ENCODE measurements at regions not wholly inside any gene's neighbourhood (a gene's known extent, or its start where the extent isn't known, plus 50 kb on each side); places are given as distances from the start of the nearest gene placed in this dataset.

DNA sequence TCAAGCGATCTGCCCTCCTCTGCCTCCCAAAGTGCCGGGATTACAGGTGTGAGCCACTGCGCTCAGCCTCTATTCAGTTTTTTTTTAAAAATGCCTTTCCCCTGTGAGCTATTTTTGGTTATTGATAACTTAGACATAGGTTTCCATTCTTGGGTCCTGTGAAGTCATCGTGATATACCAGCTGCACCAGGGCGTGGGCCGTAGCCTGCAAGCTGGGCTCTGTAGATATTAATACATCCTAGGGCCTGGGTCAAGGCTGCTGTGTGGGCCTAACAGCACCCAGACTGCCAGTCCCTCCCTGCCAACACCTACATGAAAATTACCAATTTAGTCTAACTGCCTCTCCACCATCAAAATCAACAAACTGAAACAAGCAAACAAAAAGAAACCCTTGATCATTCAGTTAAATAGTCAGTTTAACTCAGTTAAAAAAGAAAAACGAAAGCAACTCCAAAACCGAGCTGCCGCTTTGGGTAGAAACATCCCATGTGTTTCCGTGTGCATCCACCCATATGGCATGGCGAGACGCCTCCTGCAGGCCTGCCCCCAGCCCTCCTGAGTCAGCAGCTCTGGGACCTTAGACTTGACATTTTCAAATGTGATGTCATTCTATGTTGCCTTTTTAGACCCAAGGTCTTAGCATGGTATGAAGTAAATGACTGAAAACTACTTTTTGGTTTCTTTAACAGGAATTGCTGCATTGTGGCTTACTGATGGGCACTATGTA lies 330.2 kb downstream of the GLRX3 start:
- H3K9me3 ChIP-seq = peaks cover 0 to 13% (median 0%) of the 10 kb centered on the region in 4 donors
- DNase-seq (no peak), ATAC-seq (ENCODE audit: low FRiP score in 2 of 2) (no peak)
- no peak overlapping the region for H3K4me3 ChIP-seq
- H3K36me3 ChIP-seq = no peaks in the 10 kb centered on the region
- no peak overlapping the region for H3K27ac ChIP-seq
- H3K27me3 ChIP-seq = no peaks in the 10 kb centered on the region
- TF ChIP-seq POLR2A (IDR thresholded peaks at IDR 0.05) (no peak), EP300 (IDR thresholded peaks at IDR 0.05) (no peak), POLR2AphosphoS5 (IDR thresholded peaks at IDR 0.05) (no peak)
- TF ChIP-seq, protein P1, sequence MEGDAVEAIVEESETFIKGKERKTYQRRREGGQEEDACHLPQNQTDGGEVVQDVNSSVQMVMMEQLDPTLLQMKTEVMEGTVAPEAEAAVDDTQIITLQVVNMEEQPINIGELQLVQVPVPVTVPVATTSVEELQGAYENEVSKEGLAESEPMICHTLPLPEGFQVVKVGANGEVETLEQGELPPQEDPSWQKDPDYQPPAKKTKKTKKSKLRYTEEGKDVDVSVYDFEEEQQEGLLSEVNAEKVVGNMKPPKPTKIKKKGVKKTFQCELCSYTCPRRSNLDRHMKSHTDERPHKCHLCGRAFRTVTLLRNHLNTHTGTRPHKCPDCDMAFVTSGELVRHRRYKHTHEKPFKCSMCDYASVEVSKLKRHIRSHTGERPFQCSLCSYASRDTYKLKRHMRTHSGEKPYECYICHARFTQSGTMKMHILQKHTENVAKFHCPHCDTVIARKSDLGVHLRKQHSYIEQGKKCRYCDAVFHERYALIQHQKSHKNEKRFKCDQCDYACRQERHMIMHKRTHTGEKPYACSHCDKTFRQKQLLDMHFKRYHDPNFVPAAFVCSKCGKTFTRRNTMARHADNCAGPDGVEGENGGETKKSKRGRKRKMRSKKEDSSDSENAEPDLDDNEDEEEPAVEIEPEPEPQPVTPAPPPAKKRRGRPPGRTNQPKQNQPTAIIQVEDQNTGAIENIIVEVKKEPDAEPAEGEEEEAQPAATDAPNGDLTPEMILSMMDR (IDR thresholded peaks at IDR 0.05) = no peak
- 93% methylated on average over 12 of the region's 12 CpGs for WGBS, 2 donors
- H3K4me1 ChIP-seq = no peaks in the 10 kb centered on the region

DNA sequence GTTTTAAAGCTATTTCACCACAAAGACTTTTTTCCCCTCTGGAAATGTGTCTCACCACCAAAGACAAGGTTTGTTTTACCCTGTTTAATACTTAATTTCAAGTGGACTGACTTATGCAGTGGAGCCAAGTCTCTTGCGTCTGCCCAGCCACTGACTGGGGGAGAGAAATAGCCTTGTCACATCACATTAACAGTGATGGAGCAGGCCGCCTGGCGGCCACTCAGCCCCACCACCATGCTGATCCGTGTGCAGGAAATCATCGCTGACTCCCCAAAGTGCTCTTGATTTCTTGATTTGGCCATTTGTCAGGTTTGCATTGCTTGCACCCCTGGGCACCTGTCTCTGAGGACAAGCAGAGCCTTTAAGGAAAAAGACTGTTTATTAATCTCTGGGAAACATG lies 334.1 kb downstream of the GLRX3 start:
- DNase-seq (peak in 1 of 2 donors; percentile 40), ATAC-seq (ENCODE audit: low FRiP score in 2 of 2) (no peak)
- WGBS, 2 donors = 69 to 80% methylated on average over 5 of the region's 5 CpGs

DNA sequence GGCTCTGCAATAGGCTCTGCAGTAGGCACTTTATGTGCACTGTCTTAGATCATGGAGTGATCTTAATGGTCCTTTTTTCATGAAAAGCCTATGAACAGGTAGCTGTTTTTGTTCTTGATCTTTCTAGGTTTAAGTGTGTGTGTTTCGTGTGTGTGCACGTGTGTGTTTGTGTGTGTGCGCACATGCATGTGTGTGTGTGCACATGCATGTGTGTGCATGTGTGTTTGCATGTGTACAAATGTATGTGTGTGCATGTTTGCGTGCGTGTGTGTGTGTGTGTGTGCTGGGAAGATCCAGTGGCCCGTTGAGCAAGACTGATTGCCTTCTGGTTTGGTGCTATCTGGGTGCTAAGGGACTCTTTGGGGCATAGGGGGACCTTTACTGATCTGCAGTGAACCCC lies 334.8 kb downstream of the GLRX3 start:
- no peaks in the 10 kb centered on the region for H3K36me3 ChIP-seq
- peaks cover 0 to 13% (median 0%) of the 10 kb centered on the region in 4 donors for H3K9me3 ChIP-seq
- peak in 1 of 2 donors; percentile 1 for DNase-seq
- WGBS, 2 donors = 79 to 80% methylated on average over 6 of the region's 6 CpGs
- ATAC-seq (ENCODE audit: low FRiP score in 2 of 2) = no peak
- H3K27ac ChIP-seq = no peak overlapping the region
- H3K4me1 ChIP-seq = no peaks in the 10 kb centered on the region
- H3K4me3 ChIP-seq = no peak overlapping the region
- no peaks in the 10 kb centered on the region for H3K27me3 ChIP-seq
- TF ChIP-seq EP300 (IDR thresholded peaks at IDR 0.05) = no peak
- no peak for TF ChIP-seq POLR2A (IDR thresholded peaks at IDR 0.05)
- TF ChIP-seq, protein P1 (IDR thresholded peaks at IDR 0.05) = no peak
- no peak for TF ChIP-seq POLR2AphosphoS5 (IDR thresholded peaks at IDR 0.05)

More for the DNA sequence above, 334.1 kb downstream of the GLRX3 start:
- no peaks in the 10 kb centered on the region for H3K27me3 ChIP-seq
- no peaks in the 10 kb centered on the region for H3K4me1 ChIP-seq
- H3K9me3 ChIP-seq = peaks cover 0 to 13% (median 0%) of the 10 kb centered on the region in 4 donors
- H3K4me3 ChIP-seq = no peak overlapping the region
- H3K36me3 ChIP-seq = no peaks in the 10 kb centered on the region
- no peak overlapping the region for H3K27ac ChIP-seq
- TF ChIP-seq, protein P1 (IDR thresholded peaks at IDR 0.05) = no peak
- TF ChIP-seq POLR2AphosphoS5 (IDR thresholded peaks at IDR 0.05) (no peak), EP300 (IDR thresholded peaks at IDR 0.05) (no peak), POLR2A (IDR thresholded peaks at IDR 0.05) (no peak)

DNA sequence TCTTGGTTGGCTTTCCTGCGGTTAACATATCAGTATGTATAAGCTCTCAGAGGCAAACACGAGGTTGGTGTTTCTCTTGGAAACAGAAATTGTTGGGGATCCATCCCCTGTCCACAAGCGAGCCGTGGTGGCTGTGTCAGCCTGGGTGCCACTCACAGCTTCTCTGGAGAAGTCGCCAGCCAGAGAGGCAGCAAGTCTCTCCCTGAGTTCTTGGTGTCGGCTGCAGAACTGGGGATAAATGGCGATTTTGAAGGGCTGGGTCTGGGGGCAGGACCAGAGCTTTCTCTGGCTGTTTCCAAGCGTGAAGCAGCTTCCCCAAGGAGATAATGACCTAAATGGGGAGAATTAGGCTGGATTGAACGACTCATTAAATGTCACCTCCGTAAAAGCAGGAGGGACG lies 335.3 kb downstream of the GLRX3 start:
- no peak overlapping the region for H3K27ac ChIP-seq
- H3K4me1 ChIP-seq = no peaks in the 10 kb centered on the region
- ATAC-seq (ENCODE audit: low FRiP score in 2 of 2) (no peak), DNase-seq (peak in 1 of 2 donors; percentile 9)
- peaks cover 0 to 10% (median 0%) of the 10 kb centered on the region in 4 donors for H3K9me3 ChIP-seq
- no peaks in the 10 kb centered on the region for H3K36me3 ChIP-seq
- no peak overlapping the region for H3K4me3 ChIP-seq
- TF ChIP-seq POLR2A (IDR thresholded peaks at IDR 0.05) (no peak), EP300 (IDR thresholded peaks at IDR 0.05) (no peak), POLR2AphosphoS5 (IDR thresholded peaks at IDR 0.05) (no peak)
- TF ChIP-seq, protein P1 (IDR thresholded peaks at IDR 0.05) = no peak
- H3K27me3 ChIP-seq = no peaks in the 10 kb centered on the region
- WGBS, 2 donors = 72 to 85% methylated on average over 11 of the region's 11 CpGs

DNA sequence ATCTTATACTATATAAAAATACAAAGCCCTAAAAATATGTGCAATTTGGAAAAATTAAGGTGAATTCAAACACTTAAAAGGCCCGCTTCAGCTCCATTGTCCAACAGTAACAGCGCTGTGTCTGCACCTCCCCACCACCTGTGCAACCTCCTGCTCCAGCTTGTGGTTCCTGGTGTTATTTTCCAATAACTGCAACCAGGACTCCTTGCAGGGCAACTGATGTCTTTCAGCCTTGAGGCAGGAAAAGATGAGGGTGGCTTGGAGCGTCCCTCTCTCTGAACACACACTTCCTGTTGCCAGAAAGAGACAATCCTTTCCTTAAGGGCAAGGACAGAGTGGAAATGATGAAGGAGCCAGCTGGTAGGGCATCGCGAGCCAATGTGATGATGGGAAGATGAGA lies 336.0 kb downstream of the GLRX3 start:
- Histone ChIP-seq H3K27ac (no peak overlapping the region), H3K4me1 (no peaks in the 10 kb centered on the region), H3K27me3 (no peaks in the 10 kb centered on the region), H3K4me3 (no peak overlapping the region), H3K9me3 (peaks cover 0 to 2% (median 0%) of the 10 kb centered on the region in 4 donors), H3K36me3 (no peaks in the 10 kb centered on the region)
- TF ChIP-seq EP300 (IDR thresholded peaks at IDR 0.05) (no peak), POLR2A (IDR thresholded peaks at IDR 0.05) (no peak), POLR2AphosphoS5 (IDR thresholded peaks at IDR 0.05) (no peak)
- TF ChIP-seq, protein P1 (IDR thresholded peaks at IDR 0.05) = no peak
- ATAC-seq (ENCODE audit: low FRiP score in 2 of 2) (no peak), DNase-seq (peak in 1 of 2 donors; percentile 3)
- 65 to 80% methylated on average over 5 of the region's 5 CpGs for WGBS, 2 donors
